ENCODE measurements at regions not wholly inside any gene's neighbourhood (a gene's known extent, or its start where the extent isn't known, plus 50 kb on each side); places are given as distances from the start of the nearest gene placed in this dataset.

DNA sequence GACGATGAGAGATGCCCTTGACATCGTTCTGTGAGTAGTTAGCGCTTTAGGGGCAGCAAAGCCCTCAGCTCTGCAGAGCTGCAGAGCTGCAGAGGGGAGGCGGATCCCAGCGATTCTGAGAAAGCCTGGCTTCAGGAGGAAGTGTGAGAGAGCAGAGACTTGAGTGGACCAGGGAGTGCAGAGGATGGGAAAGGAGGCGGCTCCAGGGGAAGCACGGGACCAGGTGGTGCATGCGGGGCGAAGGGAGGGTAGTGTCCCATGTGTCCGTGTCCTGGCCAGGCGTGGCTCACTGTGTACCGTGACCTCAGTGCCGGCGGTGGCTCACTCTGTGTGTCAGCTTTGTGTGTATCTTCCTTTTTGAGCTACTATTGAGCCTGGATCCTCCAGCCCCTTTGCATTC lies 250.8 kb upstream of the PITRM1 start:
- TF ChIP-seq, protein P1, sequence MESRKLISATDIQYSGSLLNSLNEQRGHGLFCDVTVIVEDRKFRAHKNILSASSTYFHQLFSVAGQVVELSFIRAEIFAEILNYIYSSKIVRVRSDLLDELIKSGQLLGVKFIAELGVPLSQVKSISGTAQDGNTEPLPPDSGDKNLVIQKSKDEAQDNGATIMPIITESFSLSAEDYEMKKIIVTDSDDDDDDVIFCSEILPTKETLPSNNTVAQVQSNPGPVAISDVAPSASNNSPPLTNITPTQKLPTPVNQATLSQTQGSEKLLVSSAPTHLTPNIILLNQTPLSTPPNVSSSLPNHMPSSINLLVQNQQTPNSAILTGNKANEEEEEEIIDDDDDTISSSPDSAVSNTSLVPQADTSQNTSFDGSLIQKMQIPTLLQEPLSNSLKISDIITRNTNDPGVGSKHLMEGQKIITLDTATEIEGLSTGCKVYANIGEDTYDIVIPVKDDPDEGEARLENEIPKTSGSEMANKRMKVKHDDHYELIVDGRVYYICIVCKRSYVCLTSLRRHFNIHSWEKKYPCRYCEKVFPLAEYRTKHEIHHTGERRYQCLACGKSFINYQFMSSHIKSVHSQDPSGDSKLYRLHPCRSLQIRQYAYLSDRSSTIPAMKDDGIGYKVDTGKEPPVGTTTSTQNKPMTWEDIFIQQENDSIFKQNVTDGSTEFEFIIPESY (IDR thresholded peaks at IDR 0.05; ENCODE audit: borderline replicate concordance, low read depth): no peak
- TF ChIP-seq NFIC (IDR thresholded peaks at IDR 0.05; ENCODE audit: borderline replicate concordance) (no peak), TCF12 (IDR thresholded peaks at IDR 0.05) (no peak), EP300 (IDR thresholded peaks at IDR 0.05; ENCODE audit: borderline replicate concordance in 1 of 2, low read depth in 1 of 2, low read length in 1 of 2) (no peak)
- TF ChIP-seq, protein P2, sequence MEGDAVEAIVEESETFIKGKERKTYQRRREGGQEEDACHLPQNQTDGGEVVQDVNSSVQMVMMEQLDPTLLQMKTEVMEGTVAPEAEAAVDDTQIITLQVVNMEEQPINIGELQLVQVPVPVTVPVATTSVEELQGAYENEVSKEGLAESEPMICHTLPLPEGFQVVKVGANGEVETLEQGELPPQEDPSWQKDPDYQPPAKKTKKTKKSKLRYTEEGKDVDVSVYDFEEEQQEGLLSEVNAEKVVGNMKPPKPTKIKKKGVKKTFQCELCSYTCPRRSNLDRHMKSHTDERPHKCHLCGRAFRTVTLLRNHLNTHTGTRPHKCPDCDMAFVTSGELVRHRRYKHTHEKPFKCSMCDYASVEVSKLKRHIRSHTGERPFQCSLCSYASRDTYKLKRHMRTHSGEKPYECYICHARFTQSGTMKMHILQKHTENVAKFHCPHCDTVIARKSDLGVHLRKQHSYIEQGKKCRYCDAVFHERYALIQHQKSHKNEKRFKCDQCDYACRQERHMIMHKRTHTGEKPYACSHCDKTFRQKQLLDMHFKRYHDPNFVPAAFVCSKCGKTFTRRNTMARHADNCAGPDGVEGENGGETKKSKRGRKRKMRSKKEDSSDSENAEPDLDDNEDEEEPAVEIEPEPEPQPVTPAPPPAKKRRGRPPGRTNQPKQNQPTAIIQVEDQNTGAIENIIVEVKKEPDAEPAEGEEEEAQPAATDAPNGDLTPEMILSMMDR (IDR thresholded peaks at IDR 0.05): no peak
- TF ChIP-seq, protein P3, sequence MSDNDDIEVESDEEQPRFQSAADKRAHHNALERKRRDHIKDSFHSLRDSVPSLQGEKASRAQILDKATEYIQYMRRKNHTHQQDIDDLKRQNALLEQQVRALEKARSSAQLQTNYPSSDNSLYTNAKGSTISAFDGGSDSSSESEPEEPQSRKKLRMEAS (IDR thresholded peaks at IDR 0.05; ENCODE audit: low read depth): no peak
- TF ChIP-seq, protein P4, sequence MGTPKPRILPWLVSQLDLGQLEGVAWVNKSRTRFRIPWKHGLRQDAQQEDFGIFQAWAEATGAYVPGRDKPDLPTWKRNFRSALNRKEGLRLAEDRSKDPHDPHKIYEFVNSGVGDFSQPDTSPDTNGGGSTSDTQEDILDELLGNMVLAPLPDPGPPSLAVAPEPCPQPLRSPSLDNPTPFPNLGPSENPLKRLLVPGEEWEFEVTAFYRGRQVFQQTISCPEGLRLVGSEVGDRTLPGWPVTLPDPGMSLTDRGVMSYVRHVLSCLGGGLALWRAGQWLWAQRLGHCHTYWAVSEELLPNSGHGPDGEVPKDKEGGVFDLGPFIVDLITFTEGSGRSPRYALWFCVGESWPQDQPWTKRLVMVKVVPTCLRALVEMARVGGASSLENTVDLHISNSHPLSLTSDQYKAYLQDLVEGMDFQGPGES (IDR thresholded peaks at IDR 0.05; ENCODE audit: low read depth, low read length): no peak

Measured in SK-N-SH (cell line).